Skin epidermis (tissue), 12 donors: ENCODE measurements at regions not wholly inside any gene's neighbourhood (a gene's known extent, or its start where the extent isn't known, plus 50 kb on each side); places are given as distances from the start of the nearest gene placed in this dataset.

Experiments used
- H3K27ac ChIP-seq, 21 experiments: fragments of 200-600 bp; sonication (generic) in 11 of 21; one replicate each; pipeline ENCODE4 v1.5.0; 2020; ENCODE audit warnings: mild to moderate bottlenecking in 3 of 21, inconsistent platforms in 2 of 21, moderate library complexity in 2 of 21
- H3K4me3 ChIP-seq, 7 experiments: fragments of 200-600 bp; sonication (generic) in 2 of 7; one replicate each; pipeline ENCODE4 v1.5.0; 2020; ENCODE audit warnings: inconsistent platforms in 2 of 7, mild to moderate bottlenecking in 2 of 7, moderate library complexity in 1 of 7

DNA sequence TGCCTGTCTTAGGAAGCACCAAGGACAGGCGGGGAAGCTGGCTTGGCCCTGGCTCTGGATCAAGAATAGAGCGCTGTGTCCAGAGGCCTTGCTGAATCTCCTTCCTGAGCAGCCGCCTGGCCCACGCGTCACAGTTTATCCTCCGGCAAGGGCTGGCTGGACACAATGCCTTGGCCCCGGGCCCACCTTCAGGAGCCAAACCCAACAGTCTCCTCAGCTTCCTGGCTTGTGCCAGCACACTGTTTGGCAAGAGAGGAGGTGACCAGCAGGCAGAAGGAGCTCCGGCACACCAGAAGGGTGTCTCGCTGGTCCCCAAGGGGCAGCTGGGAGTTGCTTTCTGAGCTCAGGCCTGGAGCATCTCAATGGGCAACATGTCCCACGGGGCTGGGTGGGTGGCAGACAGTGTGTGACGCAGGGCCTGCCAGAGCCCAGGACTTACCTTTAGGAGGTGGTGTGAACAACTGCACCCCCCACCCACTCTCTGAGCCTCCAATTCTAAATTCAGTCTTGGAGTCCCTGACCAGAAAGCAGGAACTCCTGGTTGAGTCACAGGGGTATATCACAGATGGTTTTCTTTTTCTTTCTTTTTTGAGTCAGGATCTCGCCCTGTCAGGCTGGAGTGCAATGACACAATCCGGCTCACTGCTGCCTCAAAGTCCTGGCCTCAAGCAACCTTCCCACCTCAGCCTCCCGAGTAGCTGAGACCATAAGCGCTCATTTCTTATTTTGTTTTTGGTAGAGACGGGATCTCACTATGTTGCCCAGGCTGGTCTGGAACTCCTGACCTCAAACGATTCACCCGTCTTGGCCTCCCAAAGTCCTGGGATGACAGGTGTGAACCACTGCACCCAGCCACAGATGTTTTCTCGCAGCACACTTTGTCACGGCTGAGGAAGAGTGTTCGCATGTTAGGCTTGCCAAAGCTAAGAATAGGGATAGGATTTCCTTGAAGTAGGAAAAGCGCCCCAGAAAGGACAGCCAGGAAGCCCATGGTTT, 361.2 kb downstream of the BCOR start:
- no peak overlapping the region for H3K4me3 ChIP-seq
- H3K27ac ChIP-seq, result peak overlapping the region in 1 of 21 experiments; percentile 60

DNA sequence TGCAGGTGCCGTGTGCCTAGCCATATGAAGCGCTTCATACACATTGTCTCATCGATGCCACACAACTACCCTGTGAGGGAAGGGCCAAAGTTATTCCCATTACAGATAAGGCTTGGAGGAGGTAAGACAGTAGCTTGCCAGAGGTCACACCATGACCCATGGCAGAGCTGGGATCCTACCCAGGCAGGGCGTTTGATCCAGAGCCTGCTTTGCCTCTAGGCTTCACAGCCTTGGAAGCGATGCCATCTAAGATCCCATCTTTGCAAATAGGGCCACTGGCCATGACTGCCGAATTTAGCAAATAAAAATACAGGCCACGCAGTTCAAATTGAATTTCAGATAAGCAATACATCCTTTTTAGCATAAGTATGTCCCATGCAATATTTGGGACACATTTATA, 358.2 kb downstream of the BCOR start:
- Histone ChIP-seq H3K4me3 (no peak overlapping the region), H3K27ac (no peak overlapping the region)

DNA sequence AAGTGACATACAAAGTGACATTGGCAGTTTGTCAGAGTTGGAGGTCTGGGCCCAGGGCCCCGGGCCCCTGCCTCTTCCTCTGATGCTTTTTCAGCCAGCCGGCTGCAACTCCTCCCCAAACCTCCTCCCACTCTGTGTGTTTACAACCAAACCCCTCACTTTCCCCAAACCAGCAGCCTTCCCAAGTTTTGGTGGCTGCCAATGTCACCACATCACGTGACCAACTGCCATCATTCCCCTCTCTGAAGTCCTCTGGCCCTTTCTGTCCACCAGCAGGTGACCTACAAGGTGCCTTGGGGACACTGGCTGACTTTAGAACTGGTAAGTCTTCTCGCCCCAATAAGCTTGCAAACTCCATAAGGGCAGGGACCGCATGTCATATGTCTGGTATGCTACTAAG, 357.7 kb downstream of the BCOR start:
- no peak overlapping the region for H3K27ac ChIP-seq
- no peak overlapping the region for H3K4me3 ChIP-seq

DNA sequence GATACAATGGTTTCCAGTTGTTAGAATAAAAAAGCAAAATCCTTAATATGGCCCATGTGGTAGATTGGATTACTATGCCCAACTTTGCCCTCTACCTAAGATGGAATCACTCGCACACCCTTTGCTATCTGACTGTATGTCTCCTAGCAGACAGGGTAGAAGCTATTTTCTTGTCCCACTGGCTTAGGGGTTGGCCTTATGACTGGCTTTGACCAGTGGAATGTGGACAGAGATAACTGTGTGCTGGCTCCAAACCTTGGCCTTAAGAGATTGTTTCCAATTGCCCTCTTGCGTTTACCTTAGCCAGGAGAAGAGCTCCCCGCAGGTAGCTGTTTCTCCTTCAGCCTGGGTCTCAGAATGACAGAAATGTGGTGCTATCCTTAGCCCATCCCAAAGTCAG, 355.9 kb downstream of the BCOR start:
- Histone ChIP-seq H3K4me3 (no peak overlapping the region), H3K27ac (no peak overlapping the region)

DNA sequence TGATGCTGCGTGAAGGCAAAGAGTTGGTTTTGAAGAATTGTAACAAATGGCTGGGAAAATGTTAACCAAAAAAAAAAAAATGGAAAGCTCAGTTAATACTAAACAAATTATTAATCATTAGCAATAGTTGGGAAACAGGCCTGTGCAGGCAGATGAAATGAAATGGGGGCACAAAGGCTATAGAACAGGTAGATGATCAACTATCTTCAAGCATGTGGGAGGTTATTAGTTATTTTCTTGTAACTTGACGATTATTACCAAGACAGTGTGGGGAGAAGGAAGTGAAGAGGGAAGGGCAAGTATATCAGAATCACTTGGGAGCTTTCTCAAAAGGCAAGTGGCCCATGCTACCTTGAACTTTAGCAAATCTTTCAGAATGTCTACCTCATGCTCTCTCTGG, 351.9 kb downstream of the BCOR start:
- Histone ChIP-seq H3K27ac (no peak overlapping the region), H3K4me3 (no peak overlapping the region)

DNA sequence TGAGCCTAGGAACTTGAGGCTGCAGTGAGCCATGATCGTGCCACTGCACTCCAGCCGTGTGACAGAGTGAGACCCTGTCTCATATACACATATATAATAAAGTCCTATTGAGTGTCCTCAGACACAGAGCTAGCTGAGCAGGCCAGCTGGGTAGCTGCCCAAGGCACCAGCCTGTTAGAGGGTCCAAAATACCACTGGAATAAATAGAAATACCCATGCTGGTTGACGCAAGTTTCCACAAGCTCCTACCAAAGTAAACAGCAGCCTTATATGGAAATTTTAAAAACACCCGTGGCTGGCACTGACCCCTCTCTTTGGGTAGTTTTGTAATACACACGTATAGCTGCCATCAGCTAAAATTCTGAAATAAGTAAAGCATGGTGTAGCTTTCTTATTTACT, 348.6 kb downstream of the BCOR start:
- Histone ChIP-seq H3K27ac (no peak overlapping the region), H3K4me3 (no peak overlapping the region)

DNA sequence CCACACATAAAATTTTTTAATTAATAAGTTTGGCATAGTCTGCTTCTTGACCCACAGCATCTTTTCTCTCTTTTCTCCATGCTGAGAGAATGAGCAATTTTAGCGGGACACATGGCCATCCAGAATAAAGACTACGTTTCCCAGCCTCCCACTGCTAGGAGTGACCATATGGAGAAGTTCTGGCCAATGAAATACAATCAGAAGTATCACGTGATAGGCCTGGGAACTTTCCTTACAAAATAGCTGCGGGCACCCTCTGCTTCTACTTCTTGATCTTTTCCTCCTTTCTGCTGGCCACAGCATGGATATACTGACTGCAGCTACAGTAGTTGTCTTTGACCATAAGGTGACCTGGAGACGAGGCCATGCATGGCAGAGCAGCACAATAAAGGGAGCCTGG, 348.0 kb downstream of the BCOR start:
- Histone ChIP-seq H3K4me3 (no peak overlapping the region), H3K27ac (no peak overlapping the region)

DNA sequence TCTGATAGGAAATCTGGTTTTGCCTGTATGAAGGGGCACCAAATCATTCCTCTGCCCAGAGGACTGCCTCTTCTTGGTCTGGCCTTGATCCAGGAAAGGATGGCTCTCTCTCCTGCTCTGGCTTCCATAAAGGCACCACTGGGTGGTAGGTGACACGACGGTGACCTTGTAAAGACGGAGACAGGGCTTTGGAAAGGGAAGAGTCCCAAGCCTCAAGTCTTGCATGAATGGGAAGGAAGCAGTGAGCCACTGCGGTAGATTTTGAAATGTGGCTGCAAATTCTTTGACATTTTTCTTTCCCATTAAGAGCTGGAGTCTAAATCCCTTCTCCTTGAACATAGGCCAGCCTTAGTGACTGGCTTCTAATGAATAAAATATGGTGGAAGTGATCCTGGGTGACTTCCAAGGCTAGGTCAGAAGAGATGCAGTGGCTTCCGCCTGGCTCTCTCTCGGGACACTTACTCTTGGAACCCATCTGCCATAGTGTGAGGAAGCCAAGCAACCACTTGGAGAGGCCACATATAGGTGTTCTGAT, 347.4 kb downstream of the BCOR start:
- no peak overlapping the region for H3K4me3 ChIP-seq
- no peak overlapping the region for H3K27ac ChIP-seq

DNA sequence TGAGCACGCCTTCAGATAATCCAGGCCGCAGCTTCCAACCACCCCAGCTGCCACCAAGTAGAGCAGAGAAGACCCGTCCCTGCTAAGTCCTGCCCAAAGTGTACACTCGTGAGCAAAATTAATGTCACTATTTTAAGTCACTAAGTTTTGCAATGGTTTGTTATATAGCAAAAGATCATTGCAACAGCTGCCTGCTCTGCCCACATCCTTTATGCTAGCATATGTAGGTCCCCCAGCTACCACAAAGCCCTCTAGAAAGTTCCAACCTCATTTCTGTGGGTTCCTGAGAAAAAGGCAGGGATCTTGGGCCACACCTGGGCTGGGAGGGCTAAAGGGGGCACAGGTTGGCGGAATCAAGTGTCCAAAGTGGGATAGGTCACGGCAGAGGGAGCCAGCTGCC, 346.9 kb downstream of the BCOR start:
- H3K27ac ChIP-seq, result no peak overlapping the region
- no peak overlapping the region for H3K4me3 ChIP-seq

DNA sequence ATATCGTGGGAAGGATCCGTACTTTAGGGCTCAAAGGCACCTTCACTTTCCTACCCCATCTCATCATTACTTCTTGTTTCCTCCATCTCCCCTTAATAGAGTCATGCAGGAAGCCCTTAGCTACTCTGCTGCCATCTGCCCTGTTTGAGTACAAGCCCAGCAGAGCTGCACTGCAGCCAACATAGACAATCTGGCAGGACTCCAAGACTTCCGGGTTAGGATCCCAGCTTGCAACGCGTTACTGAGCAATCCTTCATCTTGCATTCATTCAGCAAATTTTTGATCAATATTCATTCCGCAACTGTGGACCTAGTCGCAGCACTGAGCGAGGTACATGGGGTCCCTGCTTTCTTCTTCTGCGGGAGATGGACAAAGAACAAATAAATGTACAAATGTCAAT, 344.9 kb downstream of the BCOR start:
- Histone ChIP-seq H3K27ac (no peak overlapping the region), H3K4me3 (no peak overlapping the region)

DNA sequence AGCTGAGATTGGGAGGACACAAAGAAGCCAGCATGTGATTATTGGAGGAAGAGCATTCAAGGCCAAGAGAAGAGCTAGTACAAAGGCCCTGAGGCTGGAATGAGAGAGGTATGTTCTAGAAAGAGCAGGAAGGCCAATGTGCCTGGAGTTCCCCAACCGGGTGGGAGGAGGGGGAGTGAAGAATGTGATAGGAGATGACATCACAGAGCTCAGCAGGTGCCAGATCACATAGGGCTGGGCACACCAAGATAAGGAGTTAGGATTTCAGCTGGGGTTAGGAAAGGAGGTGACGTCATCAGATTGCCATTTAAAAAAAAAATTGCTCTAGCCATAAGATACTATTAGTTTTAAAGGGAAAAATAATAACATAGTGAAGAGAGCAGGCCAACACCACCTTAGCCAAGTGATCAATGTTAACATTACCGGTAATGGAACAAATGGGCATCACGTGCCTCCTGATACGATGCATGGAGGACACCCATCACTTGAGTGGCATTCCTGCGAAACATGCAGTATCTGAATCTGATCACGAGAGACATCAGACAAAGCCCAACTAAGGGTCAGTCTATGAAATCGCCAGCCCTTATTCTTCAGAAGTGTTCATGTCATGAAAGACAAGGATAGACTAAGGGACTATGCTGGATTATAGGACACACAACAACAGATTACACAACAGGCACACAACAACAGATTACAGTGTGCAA, 344.3 kb downstream of the BCOR start:
- Histone ChIP-seq H3K4me3 (no peak overlapping the region), H3K27ac (no peak overlapping the region)

DNA sequence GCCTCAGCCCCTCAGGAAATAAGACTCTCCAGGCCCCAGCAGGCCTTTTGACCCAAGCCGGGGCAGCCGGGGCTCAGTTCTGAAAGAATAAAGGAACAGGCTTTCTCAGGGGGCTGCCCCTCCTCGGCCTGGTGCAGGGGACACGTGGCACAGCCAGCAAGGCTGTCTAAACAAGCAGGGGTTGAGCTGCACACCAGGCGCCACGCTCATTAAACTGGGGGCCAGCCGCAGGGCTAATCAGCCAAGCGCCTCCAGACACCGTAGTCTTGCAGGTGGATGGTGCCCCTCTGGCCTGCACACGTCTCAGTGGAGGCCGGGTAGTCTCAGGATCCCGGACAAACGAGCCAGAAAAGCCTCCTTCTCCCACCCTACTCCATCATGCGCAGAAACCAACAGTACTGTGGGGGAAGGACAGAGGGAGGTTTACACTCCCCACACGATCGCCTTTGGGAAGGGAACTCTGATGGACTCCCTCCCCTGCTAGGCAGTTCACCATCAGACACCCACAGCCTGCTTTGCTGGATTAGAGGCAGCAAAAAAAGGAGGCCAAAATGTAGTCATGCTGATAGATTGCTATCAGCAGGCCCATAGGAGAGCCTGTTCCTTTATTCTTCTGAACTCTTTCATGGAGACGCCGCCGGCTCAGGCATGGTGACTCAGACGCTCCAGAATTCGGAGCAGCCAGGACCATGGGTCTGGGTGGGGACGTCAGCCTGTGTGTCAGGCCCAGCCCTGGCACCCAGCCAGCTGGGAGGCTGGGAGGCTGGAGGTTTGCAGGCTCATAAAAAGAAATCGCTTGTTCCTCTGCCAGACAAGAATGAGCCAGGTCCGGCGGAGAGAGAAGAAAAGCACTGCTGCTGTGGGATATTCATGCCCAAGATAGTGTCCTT, 342.4 kb downstream of the BCOR start:
- Histone ChIP-seq H3K4me3 (no peak overlapping the region), H3K27ac (peak overlapping the region in 7 of 21 experiments; percentile 3 to 74 (median 31))

DNA sequence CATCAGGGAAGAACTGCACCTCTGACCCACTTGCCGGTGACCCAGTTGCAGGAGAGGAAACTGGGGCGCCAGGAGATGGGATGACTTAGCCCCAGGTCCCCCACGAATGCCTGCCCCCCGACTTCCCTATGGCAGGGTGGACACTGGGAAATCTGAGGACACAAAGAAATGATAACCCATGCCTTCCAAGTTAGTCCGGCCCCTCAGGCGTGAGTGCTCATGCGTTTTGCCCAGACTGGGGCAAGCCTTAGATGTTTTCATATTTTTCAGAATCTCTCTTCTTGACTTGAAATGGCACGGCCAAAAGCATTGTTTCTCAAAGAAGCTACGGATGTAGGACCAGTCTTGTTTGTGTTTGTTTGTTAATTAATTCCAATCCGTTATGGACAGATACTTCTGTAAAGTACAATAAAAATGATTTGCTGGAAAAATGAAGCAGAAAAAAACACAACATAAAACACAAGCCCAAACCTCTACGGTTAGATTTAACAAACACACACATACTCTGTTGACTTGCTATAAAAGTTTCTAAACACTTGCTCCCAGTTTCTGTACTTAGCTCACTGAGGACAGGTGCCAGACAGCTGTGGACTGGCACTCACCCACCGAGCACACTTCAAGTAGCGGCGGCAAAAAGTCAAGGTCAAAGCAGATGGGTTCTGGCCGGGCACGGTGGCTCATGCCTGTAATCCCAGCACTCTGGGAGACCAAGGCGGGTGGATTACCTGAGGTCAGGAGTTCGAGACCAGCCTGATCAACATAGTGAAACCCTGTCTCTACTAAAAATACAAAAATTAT, 341.5 kb downstream of the BCOR start:
- no peak overlapping the region for H3K27ac ChIP-seq
- H3K4me3 ChIP-seq, result no peak overlapping the region

DNA sequence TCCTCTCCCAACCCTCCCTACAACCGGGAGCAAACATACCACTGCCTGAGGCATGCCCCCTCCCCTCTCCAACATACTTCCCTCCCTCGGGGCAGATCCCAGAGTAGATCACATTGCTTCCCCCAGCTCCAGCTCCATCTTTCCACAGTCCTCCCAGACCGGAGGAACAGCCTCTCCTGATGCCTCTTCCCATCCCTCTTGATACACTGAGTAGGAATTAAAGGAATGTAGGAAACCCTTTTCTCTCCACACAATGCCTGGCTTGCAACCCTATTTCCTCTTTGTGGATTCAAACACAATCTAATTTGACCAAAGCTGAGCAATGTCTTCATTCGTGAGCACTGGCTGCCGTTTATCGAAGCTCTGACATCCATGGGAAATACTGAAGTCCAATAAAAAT, 339.8 kb downstream of the BCOR start:
- Histone ChIP-seq H3K4me3 (no peak overlapping the region), H3K27ac (no peak overlapping the region)

DNA sequence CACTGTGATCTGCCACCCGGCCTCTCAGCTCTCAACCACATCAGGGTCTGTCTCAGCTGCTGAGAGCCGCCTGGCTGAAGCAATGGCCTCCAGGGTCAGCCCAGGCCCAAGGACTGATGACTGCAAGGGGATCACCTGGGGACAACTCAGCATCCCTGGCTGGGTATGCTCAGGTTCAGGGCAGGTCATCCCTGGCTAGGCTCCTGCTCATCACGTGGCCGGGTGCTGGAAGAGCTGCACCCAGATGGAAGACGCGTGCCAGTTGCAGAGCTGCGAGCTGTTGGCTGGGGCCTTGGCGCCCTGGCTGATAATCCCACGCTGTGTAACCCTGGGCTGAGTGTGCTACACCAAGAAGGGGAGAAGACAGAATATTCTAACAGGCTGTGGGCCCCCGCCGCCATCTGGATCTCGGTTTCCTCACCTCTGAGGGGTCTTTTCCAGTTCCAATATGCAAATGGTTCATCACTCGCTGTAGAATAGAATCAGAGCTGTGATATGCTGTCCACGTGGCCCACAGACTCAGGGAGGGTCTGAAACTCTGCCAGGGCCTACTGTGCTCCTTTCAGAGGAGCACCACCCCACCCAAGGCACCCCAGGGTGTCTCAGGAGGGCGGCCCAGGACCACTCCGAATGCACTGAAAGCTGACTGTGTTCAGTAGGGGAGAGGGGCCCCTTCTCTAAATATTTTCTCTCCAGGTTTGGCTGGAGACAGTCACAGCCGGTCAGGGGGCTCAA, 338.8 kb downstream of the BCOR start:
- Histone ChIP-seq H3K4me3 (no peak overlapping the region), H3K27ac (peak overlapping the region in 5 of 21 experiments; percentile 5 to 69 (median 30))

DNA sequence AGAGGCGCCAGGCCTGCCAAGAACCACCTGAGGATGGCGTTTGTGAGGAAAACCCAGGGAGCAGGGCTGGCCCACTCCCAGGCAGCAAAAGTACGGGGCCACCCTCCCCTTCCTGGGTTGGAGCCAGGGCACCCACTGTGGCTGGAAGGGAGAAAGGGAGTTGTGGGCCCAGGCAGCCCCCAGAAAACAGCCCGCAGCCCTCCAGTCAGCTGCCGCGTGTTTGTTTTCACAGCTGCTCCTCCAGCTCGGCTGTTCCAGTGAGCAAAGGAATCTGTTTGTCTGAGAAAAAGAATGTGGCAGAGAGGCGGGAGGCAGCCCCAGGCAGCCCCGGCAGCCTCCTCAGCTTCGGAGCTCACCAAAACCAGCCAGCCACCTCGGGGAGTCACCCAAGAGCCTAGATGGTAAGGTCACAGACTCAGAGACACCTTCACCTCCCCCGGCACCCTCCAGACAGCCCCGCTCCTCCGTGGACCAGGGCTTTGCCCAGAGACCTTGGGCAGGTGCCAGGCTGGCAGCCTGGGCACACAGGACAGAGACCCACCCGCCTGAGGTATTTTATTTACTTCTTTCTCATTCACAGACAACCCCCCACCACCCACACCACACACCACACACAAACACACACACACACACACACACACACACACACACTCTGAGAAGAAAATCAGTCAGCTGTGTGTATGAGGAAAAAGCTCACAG, 338.1 kb downstream of the BCOR start:
- no peak overlapping the region for H3K4me3 ChIP-seq
- peak overlapping the region in 6 of 21 experiments; percentile 5 to 69 (median 28) for H3K27ac ChIP-seq

DNA sequence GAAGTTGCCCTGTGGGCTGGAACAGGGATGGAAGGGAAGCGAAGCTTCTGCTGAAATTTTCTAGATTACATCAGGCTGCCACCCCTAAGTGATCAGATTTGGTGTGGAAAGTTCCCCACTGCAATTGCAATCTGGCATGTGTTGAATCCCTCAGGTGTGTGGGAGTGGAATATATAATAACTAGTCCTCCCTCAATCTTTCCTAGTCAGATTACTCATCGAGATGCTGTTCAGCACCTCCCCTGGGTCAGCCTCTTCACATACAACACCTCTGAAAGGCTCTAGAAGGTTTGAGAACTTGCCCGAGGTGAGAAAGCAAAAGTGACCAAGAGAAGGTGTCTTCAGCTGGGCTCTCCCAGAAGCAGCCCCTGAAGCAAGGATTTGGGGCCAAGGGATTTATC, 336.8 kb downstream of the BCOR start:
- no peak overlapping the region for H3K4me3 ChIP-seq
- no peak overlapping the region for H3K27ac ChIP-seq
